ENCODE measurements at regions not wholly inside any gene's neighbourhood (a gene's known extent, or its start where the extent isn't known, plus 50 kb on each side); places are given as distances from the start of the nearest gene placed in this dataset.

GRCh38 chr10:4765428-4765827, 60.6 kb upstream of the AKR1E2 start:
- H3K4me1 ChIP-seq (ENCODE audit: control insufficient read depth, extremely low read depth, insufficient read depth, low read length), result peaks cover 31% of the 10 kb centered on the region

GRCh38 chr10:4763960-4764428, 62.0 kb upstream of the AKR1E2 start:
- Histone ChIP-seq H3K9me3 (ENCODE audit: control insufficient read depth, low read depth, low read length) (no peaks in the 10 kb centered on the region), H4K20me1 (ENCODE audit: control insufficient read depth, extremely low read depth, insufficient read depth, low read length) (no peaks in the 10 kb centered on the region), H3K27ac (ENCODE audit: control insufficient read depth, insufficient read depth, low read length) (peak overlapping the region; percentile 53), H3K27me3 (ENCODE audit: control insufficient read depth, extremely low read depth, insufficient read depth, low read length) (no peaks in the 10 kb centered on the region), H3K79me2 (ENCODE audit: control insufficient read depth, insufficient read depth, low read length) (no peaks in the 10 kb centered on the region), H3K4me1 (ENCODE audit: control insufficient read depth, extremely low read depth, insufficient read depth, low read length) (peaks cover 31% of the 10 kb centered on the region), H3K9me1 (ENCODE audit: control insufficient read depth, extremely low read depth, insufficient read depth, low read length) (no peaks in the 10 kb centered on the region), H3K4me2 (ENCODE audit: control insufficient read depth, extremely low read depth, insufficient read depth, low read depth, low read length) (peak overlapping the region; percentile 62), H3K36me3 (ENCODE audit: control insufficient read depth in 2 of 2, extremely low read depth in 1 of 2, insufficient read depth in 2 of 2, low read length in 2 of 2) (peaks cover 0 to 12% of the 10 kb centered on the region in 2 experiments), H2AFZ (ENCODE audit: control insufficient read depth, low read length) (peak overlapping the region; percentile 37), H3K4me3 (ENCODE audit: control insufficient read depth in 2 of 3, extremely low read depth in 1 of 3, insufficient read depth in 2 of 3, low read depth in 1 of 3, low read length in 3 of 3) (peak overlapping the region; percentile 16 to 55 (median 43)), H3K9ac (ENCODE audit: control insufficient read depth, extremely low read depth, insufficient read depth, low read length) (peak overlapping the region; percentile 67)
- FAIRE-seq (peak; percentile 55), DNase-seq (ENCODE audit: low read depth, low spot score) (no peak)
- dilution Hi-C loops (cut with MboI; ENCODE audit: extremely low pct_ligation_motif_present, low sequenced_read_pairs), result no loop called here
- TF ChIP-seq, protein P1, sequence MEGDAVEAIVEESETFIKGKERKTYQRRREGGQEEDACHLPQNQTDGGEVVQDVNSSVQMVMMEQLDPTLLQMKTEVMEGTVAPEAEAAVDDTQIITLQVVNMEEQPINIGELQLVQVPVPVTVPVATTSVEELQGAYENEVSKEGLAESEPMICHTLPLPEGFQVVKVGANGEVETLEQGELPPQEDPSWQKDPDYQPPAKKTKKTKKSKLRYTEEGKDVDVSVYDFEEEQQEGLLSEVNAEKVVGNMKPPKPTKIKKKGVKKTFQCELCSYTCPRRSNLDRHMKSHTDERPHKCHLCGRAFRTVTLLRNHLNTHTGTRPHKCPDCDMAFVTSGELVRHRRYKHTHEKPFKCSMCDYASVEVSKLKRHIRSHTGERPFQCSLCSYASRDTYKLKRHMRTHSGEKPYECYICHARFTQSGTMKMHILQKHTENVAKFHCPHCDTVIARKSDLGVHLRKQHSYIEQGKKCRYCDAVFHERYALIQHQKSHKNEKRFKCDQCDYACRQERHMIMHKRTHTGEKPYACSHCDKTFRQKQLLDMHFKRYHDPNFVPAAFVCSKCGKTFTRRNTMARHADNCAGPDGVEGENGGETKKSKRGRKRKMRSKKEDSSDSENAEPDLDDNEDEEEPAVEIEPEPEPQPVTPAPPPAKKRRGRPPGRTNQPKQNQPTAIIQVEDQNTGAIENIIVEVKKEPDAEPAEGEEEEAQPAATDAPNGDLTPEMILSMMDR (optimal IDR thresholded peaks at IDR 0.05 in 1 of 3, IDR thresholded peaks at IDR 0.05 in 1 of 3, conservative IDR thresholded peaks at IDR 0.05 in 1 of 3; ENCODE audit: extremely low read depth in 1 of 3, insufficient read depth in 2 of 3, low read length in 3 of 3), result no peak
- no peak for TF ChIP-seq EZH2 (IDR thresholded peaks at IDR 0.05; ENCODE audit: low read length)

More at GRCh38 chr10:4765428-4765827, 60.6 kb upstream of the AKR1E2 start:
- Histone ChIP-seq H3K27me3 (ENCODE audit: control insufficient read depth, extremely low read depth, insufficient read depth, low read length) (no peaks in the 10 kb centered on the region), H3K4me3 (ENCODE audit: control insufficient read depth in 2 of 3, extremely low read depth in 1 of 3, insufficient read depth in 2 of 3, low read depth in 1 of 3, low read length in 3 of 3) (peak overlapping the region in 1 of 3 experiments; percentile 23), H3K27ac (ENCODE audit: control insufficient read depth, insufficient read depth, low read length) (no peak overlapping the region), H3K9me1 (ENCODE audit: control insufficient read depth, extremely low read depth, insufficient read depth, low read length) (no peaks in the 10 kb centered on the region), H2AFZ (ENCODE audit: control insufficient read depth, low read length) (no peak overlapping the region), H4K20me1 (ENCODE audit: control insufficient read depth, extremely low read depth, insufficient read depth, low read length) (no peaks in the 10 kb centered on the region), H3K9ac (ENCODE audit: control insufficient read depth, extremely low read depth, insufficient read depth, low read length) (no peak overlapping the region), H3K4me2 (ENCODE audit: control insufficient read depth, extremely low read depth, insufficient read depth, low read depth, low read length) (no peak overlapping the region), H3K9me3 (ENCODE audit: control insufficient read depth, low read depth, low read length) (no peaks in the 10 kb centered on the region), H3K79me2 (ENCODE audit: control insufficient read depth, insufficient read depth, low read length) (no peaks in the 10 kb centered on the region), H3K36me3 (ENCODE audit: control insufficient read depth in 2 of 2, extremely low read depth in 1 of 2, insufficient read depth in 2 of 2, low read length in 2 of 2) (peaks cover 0 to 9% of the 10 kb centered on the region in 2 experiments)
- DNase-seq (ENCODE audit: low read depth, low spot score) (no peak), FAIRE-seq (no peak)
- TF ChIP-seq, protein P1 (optimal IDR thresholded peaks at IDR 0.05 in 1 of 3, IDR thresholded peaks at IDR 0.05 in 1 of 3, conservative IDR thresholded peaks at IDR 0.05 in 1 of 3; ENCODE audit: extremely low read depth in 1 of 3, insufficient read depth in 2 of 3, low read length in 3 of 3), result no peak
- TF ChIP-seq EZH2 (IDR thresholded peaks at IDR 0.05; ENCODE audit: low read length), result no peak
- dilution Hi-C loops (cut with MboI; ENCODE audit: extremely low pct_ligation_motif_present, low sequenced_read_pairs), result no loop called here

Measured in keratinocyte (primary cell).